B cell (primary cell): ENCODE measurements at regions not wholly inside any gene's neighbourhood (a gene's known extent, or its start where the extent isn't known, plus 50 kb on each side); places are given as distances from the start of the nearest gene placed in this dataset.

Source experiments
- EZH2 ChIP-seq: IDR thresholded peaks from 2 replicates; pipeline ENCODE4 v1.6.1; 2012; ENCODE audit warnings: borderline replicate concordance, low read depth, mild to moderate bottlenecking, moderate library complexity, low read length; ENCODE audit not compliant: insufficient read depth, poor library complexity, severe bottlenecking
- TF ChIP-seq, protein P1 (sequence below): fragments of 200-600 bp; IDR thresholded peaks from one replicate; pipeline ENCODE4 v1.8.0; 2022; ENCODE audit warnings: antibody characterized with exemption, mild to moderate bottlenecking

DNA sequence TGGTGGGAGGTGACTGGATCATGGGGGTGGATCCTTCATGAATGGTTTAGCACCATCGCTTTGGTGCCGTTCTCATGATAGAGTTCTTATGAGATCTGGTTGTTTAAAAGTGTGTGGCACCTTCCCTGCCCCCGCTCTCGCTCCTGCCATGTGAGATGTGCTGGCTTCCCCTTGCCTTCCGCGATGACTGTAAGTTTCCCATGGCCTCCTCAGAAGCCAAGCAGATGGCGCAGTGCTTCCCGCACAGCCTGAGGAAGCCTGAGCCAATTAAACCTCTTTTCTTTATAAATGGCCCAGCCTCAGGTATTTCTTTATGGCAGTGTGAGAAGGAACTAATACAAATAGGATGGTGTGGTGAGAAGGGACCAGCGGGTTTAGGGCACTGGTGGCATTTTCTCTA lies 243.3 kb upstream of the CELF2 start:
- TF ChIP-seq, protein P1, sequence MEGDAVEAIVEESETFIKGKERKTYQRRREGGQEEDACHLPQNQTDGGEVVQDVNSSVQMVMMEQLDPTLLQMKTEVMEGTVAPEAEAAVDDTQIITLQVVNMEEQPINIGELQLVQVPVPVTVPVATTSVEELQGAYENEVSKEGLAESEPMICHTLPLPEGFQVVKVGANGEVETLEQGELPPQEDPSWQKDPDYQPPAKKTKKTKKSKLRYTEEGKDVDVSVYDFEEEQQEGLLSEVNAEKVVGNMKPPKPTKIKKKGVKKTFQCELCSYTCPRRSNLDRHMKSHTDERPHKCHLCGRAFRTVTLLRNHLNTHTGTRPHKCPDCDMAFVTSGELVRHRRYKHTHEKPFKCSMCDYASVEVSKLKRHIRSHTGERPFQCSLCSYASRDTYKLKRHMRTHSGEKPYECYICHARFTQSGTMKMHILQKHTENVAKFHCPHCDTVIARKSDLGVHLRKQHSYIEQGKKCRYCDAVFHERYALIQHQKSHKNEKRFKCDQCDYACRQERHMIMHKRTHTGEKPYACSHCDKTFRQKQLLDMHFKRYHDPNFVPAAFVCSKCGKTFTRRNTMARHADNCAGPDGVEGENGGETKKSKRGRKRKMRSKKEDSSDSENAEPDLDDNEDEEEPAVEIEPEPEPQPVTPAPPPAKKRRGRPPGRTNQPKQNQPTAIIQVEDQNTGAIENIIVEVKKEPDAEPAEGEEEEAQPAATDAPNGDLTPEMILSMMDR = no peak
- no peak for TF ChIP-seq EZH2
